ENCODE measurements at regions not wholly inside any gene's neighbourhood (a gene's known extent, or its start where the extent isn't known, plus 50 kb on each side); places are given as distances from the start of the nearest gene placed in this dataset.
A peak's percentile ranks its signal among the peaks of the same experiment; 100 is the strongest.
"Not testable (repeated sequence)": the region's sequence is repeated elsewhere in the genome, so short reads cannot be mapped to it uniquely, and the experiment has no call there.

GRCh38 chr5:36436306-36436705 lies 134.6 kb upstream of the RANBP3L start:
- no peak for DNase-seq

GRCh38 chr5:36438765-36439561 lies 137.3 kb upstream of the RANBP3L start:
- no peak for DNase-seq

GRCh38 chr5:36440300-36440699 lies 138.6 kb upstream of the RANBP3L start:
- DNase-seq, result no peak

GRCh38 chr5:36441280-36441679 lies 139.6 kb upstream of the RANBP3L start:
- no peak for DNase-seq

- DNase-seq, result no peak
Observed at GRCh38 chr5:36442352-36442751, 140.7 kb upstream of the RANBP3L start.

- no peak for DNase-seq
Observed at GRCh38 chr5:36442796-36443195, 141.1 kb upstream of the RANBP3L start.

- DNase-seq, result no peak
Observed at GRCh38 chr5:36443941-36444340, 142.2 kb upstream of the RANBP3L start.

GRCh38 chr5:36444582-36445418 lies 143.1 kb upstream of the RANBP3L start:
- no peak for DNase-seq

- DNase-seq, result no peak
Observed at GRCh38 chr5:36447776-36448175, 146.1 kb upstream of the RANBP3L start.

GRCh38 chr5:36450229-36451014 lies 148.7 kb upstream of the RANBP3L start:
- DNase-seq, result no peak

GRCh38 chr5:36452424-36453006 lies 150.8 kb upstream of the RANBP3L start:
- no peak for DNase-seq

- no peak for DNase-seq
Observed at GRCh38 chr5:36457511-36458270, 148.7 kb upstream of the SLC1A3 start.

- DNase-seq, result no peak
Observed at GRCh38 chr5:36458746-36459145, 147.7 kb upstream of the SLC1A3 start.

GRCh38 chr5:36459176-36460135 lies 146.9 kb upstream of the SLC1A3 start:
- peak; percentile 3 for DNase-seq

GRCh38 chr5:36462295-36463021 lies 143.9 kb upstream of the SLC1A3 start:
- DNase-seq, result no peak

- not testable (repeated sequence) for DNase-seq
Observed at GRCh38 chr5:36475942-36476341, 130.5 kb upstream of the SLC1A3 start.

GRCh38 chr5:36478646-36479317 lies 127.6 kb upstream of the SLC1A3 start:
- DNase-seq, result no peak

GRCh38 chr5:36481454-36482120 lies 124.8 kb upstream of the SLC1A3 start:
- no peak for DNase-seq

GRCh38 chr5:36482812-36483211 lies 123.6 kb upstream of the SLC1A3 start:
- no peak for DNase-seq

Data from NCI-H1694 (cell line).